NCI-H446 treated with DMSO at 0.1 percent for 48 hours (cell line): ENCODE measurements at regions not wholly inside any gene's neighbourhood (a gene's known extent, or its start where the extent isn't known, plus 50 kb on each side); places are given as distances from the start of the nearest gene placed in this dataset.
"Not testable (repeated sequence)": the region's sequence is repeated elsewhere in the genome, so short reads cannot be mapped to it uniquely, and the experiment has no call there.

ENCODE experiments used
- DNase-seq: peaks from one replicate; lab custom pipeline; 2025; lab: John Stamatoyannopoulos, UW

GRCh38 chrX:45822124-45822523, 621.4 kb upstream of the DIPK2B start:
- no peak for DNase-seq

DNA sequence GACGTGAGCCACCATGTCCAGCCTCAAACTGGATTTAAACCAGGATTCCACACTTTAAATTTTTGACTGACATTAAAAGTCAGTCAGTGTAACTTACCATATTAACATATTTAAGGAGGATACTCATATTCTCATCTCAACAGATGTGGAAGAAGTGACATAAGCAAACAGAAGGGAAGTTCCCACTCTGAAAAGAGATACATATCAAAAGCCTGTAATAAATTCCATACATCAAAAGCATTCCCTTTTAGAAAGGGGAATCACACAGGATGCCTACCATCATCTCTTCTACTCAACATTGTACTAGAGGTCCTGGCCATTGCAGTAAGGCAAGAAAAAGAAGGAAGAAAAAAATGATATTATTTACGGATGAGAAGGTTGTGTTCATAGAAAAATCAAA, 618.2 kb upstream of the DIPK2B start:
- no peak for DNase-seq

DNA sequence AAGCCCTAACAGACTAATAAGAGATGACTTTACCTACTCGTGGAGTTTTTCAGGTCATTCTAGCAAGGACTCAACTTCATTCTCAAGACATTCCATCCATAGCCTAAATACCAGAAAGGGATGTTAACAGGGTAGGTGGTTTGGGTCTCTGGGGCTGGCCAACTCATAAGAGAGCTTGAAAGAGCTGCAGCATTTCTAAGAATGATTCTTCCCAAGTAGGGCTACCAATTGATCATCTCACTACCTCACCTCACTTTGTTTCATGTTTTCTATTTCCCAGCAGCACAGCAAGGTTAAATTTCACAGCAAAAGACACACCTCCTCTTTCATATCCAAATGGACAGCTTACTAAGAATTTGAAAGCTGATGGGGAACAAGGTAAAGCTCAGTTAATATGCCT, 614.8 kb upstream of the DIPK2B start:
- no peak for DNase-seq

GRCh38 chrX:45811326-45811725, 610.6 kb upstream of the DIPK2B start:
- no peak for DNase-seq

GRCh38 chrX:45807572-45808425, 607.1 kb upstream of the DIPK2B start:
- no peak for DNase-seq

DNA sequence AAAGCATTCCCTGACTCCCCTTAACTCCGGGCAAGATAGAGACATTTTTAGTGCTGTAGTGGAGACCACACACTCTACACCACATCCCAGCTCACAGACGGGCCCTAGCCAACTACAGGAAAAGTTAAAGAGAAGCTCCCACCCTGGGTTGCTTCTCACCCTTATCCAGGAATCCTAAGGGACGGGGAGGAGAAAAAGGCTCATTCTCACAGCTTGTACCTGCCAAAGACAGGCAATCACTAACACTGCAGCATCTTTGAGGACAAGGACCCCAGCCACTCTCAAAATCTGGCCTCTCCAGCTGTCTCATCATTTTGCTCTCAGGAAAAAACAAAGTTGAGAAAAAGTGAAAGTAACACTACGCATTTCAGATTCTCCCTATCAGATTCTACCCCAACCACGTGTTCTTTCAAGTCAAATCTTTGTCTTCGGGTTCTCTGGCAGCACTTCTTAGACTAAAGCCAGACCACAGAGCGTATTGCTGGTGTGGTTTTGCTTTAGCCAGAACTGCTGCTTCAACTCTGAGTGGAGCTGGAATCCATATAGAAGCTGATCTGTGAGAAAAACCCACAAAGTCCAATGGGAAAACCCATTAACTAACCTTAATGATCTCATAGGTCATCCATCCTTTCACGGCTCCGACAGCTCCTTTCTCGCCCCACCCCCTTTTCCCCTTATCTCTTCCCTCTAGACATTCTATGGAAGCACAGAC, 605.9 kb upstream of the DIPK2B start:
- DNase-seq = no peak

GRCh38 chrX:45804276-45804675, 603.6 kb upstream of the DIPK2B start:
- no peak for DNase-seq

DNA sequence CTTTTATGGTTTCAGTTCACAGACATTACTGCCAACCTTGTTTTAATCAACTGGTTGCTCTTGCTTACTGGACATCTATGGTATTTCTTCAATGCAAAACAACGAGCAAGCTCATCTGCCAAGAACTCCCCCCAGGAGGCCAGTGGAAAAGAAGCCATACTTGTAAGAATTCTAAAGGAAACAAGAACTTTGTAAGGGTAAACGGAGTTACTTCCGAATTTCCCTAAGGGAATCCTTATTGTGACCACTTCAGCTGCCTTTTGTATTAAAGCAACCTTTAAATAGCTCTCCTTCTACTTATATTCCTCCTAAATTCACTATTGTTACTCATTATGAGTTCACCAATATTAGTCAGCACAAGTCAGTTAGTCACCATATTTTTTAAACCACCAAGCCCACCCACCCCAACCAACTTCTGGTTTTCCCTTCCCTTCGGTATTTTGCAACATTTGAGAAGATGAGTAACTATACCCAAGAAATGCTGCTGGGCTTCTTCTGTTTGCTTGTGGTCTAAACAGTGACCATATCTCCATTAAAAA, 602.8 kb upstream of the DIPK2B start:
- DNase-seq = no peak

- no peak for DNase-seq
These were observed 600.9 kb upstream of the DIPK2B start for GRCh38 chrX:45801554-45801953.

GRCh38 chrX:45800746-45801453, 600.2 kb upstream of the DIPK2B start:
- DNase-seq = not testable (repeated sequence)

DNA sequence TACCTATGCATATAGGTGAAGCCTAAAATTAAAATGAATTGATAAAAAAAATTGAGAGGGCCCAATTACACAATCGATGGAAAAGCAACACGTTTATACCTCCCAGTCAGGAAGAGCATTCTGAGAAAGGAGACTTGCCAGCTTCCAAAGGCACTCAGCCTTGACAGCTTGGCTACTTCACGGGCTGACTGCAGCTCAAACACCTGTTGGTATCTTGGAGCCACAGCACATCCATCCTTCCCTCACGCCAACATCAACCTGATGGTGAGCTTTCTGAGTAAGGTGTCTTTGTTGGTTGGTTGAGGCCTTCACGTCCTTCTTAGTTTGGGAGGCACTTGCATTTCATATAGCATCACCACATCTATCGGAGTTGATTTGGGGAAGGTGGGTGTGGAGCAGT, 598.9 kb upstream of the DIPK2B start:
- DNase-seq = no peak

GRCh38 chrX:45795546-45795945, 594.9 kb upstream of the DIPK2B start:
- no peak for DNase-seq

DNA sequence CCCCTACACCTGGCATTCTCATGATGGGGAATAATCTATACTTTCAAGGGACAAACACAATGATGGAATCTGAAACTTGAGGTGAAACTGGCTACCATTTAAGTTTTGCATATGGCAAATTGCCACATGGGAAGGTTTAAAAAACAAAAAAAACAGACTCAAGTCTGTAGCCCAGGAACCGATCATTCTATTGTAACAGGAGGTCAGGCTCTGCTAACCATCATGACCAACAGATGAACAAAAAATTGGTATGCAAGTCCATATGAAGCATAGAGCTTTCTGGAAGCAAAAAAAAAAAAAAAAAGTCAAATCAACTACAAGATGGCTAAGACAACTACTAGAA, 594.3 kb upstream of the DIPK2B start:
- no peak for DNase-seq

DNA sequence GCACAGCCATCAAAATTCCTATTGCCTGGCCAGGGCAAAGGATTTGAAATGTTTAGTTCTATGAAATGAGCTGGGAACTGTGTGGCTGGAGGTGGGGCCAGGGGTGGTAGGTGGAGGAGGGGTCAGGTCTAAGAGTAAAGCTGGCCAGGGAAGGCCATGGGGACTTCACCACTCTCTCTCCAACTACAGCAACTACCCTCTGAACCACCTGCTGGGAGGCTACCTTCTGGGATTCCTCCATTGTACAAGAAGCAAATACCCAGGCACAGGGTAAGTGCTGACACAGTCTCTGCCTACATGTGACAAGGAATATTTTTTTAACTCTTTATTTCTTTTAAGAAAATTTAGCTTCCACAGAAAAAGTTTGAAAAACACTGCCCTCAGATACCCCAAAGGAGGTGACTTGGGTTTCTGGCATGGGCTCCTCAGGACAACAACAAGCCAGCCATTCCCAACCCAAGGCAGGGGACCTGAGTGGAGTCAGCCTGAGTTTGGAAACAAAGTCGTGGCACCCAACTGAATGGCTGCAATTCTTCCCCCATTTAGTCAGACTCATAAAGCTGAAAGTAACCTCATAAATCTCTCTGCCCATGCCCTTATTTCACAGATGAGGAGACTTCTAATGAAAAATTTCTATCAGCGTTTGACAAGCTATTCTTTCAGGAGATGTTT, 593.8 kb upstream of the DIPK2B start:
- DNase-seq = no peak

DNA sequence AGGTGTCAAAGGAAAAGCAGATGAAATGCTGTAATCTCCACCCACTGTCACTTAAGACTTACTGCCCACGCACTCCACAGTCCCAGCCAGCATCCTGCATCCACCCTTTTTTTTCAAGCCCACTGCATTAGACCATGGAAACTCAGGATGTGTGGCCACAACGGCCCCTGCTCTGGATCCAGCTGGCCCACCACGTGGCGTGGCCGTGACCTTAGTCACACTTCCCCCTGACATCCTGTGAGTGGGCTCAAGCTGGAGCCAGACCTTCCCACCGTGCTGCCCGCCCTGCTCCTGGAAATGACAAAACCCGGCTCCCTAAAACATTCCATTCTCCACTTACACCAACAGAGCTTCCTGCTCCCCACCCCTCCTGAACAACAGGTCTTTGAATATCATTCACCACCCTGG, 588.3 kb upstream of the DIPK2B start:
- DNase-seq = no peak

- no peak for DNase-seq
These were observed 587.6 kb upstream of the DIPK2B start for GRCh38 chrX:45788315-45788714.

GRCh38 chrX:45784590-45784989, 583.9 kb upstream of the DIPK2B start:
- DNase-seq = no peak

- DNase-seq = no peak
These were observed 582.3 kb upstream of the DIPK2B start for GRCh38 chrX:45783002-45783401.

DNA sequence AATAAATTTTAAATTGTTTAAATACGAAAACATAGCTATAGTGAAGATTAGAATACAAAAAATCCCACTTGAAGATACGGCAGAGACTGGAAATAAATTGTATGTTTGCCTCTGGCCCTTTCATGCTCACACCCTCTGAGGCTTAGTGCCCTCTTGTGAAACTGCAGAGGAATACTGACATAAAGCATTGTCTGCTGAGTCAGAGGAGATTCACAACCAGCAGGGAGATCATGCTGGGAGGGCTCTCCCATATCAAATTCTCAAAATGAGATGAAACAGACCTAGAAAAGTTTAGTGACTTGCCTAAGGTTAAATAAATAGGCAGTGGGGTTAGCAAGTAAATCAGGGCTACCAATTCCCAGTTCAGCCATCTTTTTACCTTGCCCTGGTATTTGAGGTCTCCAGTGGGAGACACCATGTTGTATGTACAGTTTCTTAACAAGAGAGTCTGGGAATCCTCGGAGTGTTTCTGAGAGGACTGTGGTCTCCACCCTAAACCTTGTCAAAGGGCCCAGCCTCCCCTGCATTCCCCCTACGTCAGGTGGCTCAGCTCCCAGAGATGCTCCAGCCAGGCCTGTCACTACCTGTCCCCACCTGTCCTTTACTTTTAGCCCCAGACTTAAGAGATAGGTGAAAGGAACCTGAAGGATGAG, 581.4 kb upstream of the DIPK2B start:
- no peak for DNase-seq

GRCh38 chrX:45778616-45779015, 577.9 kb upstream of the DIPK2B start:
- DNase-seq = no peak

DNA sequence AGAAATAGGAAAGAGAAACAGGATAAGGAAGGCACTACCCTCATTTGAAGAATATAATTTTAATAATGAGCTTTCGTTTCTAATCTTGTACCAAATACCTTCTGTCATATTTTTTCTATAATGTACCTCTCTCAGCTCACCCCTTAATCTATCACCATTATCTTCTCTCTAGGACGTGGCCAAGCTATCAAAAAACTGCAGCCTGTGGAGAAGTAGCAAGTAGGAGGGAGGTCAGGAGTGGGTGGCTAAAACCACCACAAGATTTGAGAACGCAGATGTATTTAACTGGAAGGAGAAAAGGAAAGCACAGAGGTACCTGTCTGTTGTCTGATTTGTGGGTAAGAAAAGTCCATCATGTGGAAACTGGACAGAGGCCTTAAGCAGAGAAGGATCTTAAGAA, 576.7 kb upstream of the DIPK2B start:
- no peak for DNase-seq

GRCh38 chrX:45775468-45775867, 574.8 kb upstream of the DIPK2B start:
- no peak for DNase-seq
